HepG2 (cell line): ENCODE measurements at regions not wholly inside any gene's neighbourhood (a gene's known extent, or its start where the extent isn't known, plus 50 kb on each side); places are given as distances from the start of the nearest gene placed in this dataset.
A peak's percentile ranks its signal among the peaks of the same experiment; 100 is the strongest.

ENCODE experiments used
- ATF5 ChIP-seq: sonication (generic); formaldehyde crosslinking; IDR thresholded peaks from 2 replicates; pipeline ENCODE4 v1.4.0; 2020; ENCODE audit warnings: mild to moderate bottlenecking, low read depth, missing genetic modification reagents
- DNMT1 ChIP-seq: sonication (generic); formaldehyde crosslinking; IDR thresholded peaks from 2 replicates; pipeline ENCODE4 v1.5.1; 2020; ENCODE audit warnings: mild to moderate bottlenecking, missing genetic modification reagents
- E2F1 ChIP-seq: sonication (generic); formaldehyde crosslinking; IDR thresholded peaks from 2 replicates; pipeline ENCODE4 v1.5.0; 2020; ENCODE audit warnings: missing genetic modification reagents
- ELF4 ChIP-seq: sonication (generic); formaldehyde crosslinking; IDR thresholded peaks from 2 replicates; pipeline ENCODE4 v1.5.0; 2020; ENCODE audit warnings: missing genetic modification reagents, mild to moderate bottlenecking, moderate library complexity, borderline replicate concordance
- FOXK1 ChIP-seq: sonication (generic); formaldehyde crosslinking; IDR thresholded peaks from 2 replicates; pipeline ENCODE4 v1.4.0; 2020; ENCODE audit warnings: low read depth, missing genetic modification reagents, borderline replicate concordance
- FOXP1 ChIP-seq, 2 experiments: fragments of 450-650 bp in 1 of 2; IDR thresholded peaks; 2 replicates each; pipeline ENCODE4 v1.6.1; 2017 to 2018; ENCODE audit warnings: antibody characterized with exemption in 1 of 2
- GLI4 ChIP-seq: sonication (generic); formaldehyde crosslinking; IDR thresholded peaks from 2 replicates; pipeline ENCODE4 v1.5.1; 2020; ENCODE audit warnings: missing genetic modification reagents, mild to moderate bottlenecking, moderate library complexity, borderline replicate concordance
- HBP1 ChIP-seq: IDR thresholded peaks from 2 replicates; pipeline ENCODE4 v1.6.1; 2016; ENCODE audit warnings: low read depth, control low read depth
- HNRNPL ChIP-seq: fragments of 200-400 bp; formaldehyde crosslinking; IDR thresholded peaks from 2 replicates; pipeline ENCODE4 v1.6.1; 2017; ENCODE audit warnings: mild to moderate bottlenecking, low read depth, low read length
- ISX ChIP-seq: sonication (generic); formaldehyde crosslinking; conservative IDR thresholded peaks from 2 replicates; pipeline ENCODE4 v1.5.0; 2020; ENCODE audit warnings: missing genetic modification reagents
- MAFG ChIP-seq: sonication (generic); formaldehyde crosslinking; IDR thresholded peaks from 2 replicates; pipeline ENCODE4 v1.5.1; 2020; ENCODE audit warnings: mild to moderate bottlenecking, missing genetic modification reagents
- MED8 ChIP-seq: sonication (generic); formaldehyde crosslinking; IDR thresholded peaks from 2 replicates; pipeline ENCODE4 v1.8.1; 2023; ENCODE audit warnings: mild to moderate bottlenecking, missing genetic modification reagents; ENCODE audit not compliant: insufficient replicate concordance
- MEIS2 ChIP-seq: sonication (generic); formaldehyde crosslinking; IDR thresholded peaks from 2 replicates; pipeline ENCODE4 v1.9.0; 2021; ENCODE audit warnings: mild to moderate bottlenecking, missing genetic modification reagents
- NFE2L1 ChIP-seq: sonication (generic); formaldehyde crosslinking; IDR thresholded peaks from 2 replicates; pipeline ENCODE4 v1.4.0; 2020; ENCODE audit warnings: missing genetic modification reagents, mild to moderate bottlenecking, borderline replicate concordance
- RELA ChIP-seq: sonication (generic); formaldehyde crosslinking; IDR thresholded peaks from 2 replicates; pipeline ENCODE4 v1.4.0; 2020; ENCODE audit warnings: missing genetic modification reagents
- SAFB2 ChIP-seq: sonication (generic); formaldehyde crosslinking; IDR thresholded peaks from 2 replicates; pipeline ENCODE4 v1.5.1; 2020; ENCODE audit warnings: missing genetic modification reagents, low read depth, mild to moderate bottlenecking, borderline replicate concordance
- SIN3B ChIP-seq: fragments of 150-350 bp; IDR thresholded peaks from 2 replicates; pipeline ENCODE4 v1.6.1; 2014; ENCODE audit warnings: low read length
- SMC3 ChIP-seq: IDR thresholded peaks from 2 replicates; pipeline ENCODE4 v1.6.1; 2011; ENCODE audit warnings: low read length, improper control_type of control experiment
- SOX5 ChIP-seq: IDR thresholded peaks from 2 replicates; pipeline ENCODE4 v1.6.1; 2016; ENCODE audit warnings: borderline replicate concordance
- TEAD2 ChIP-seq: sonication (generic); formaldehyde crosslinking; IDR thresholded peaks from 2 replicates; pipeline ENCODE4 v1.9.0; 2021; ENCODE audit warnings: missing genetic modification reagents
- WIZ ChIP-seq: sonication (generic); formaldehyde crosslinking; IDR thresholded peaks from 2 replicates; pipeline ENCODE4 v1.5.1; 2020; ENCODE audit warnings: mild to moderate bottlenecking, missing genetic modification reagents
- ZBTB20 ChIP-seq: sonication (generic); formaldehyde crosslinking; IDR thresholded peaks from 2 replicates; pipeline ENCODE4 v1.8.1; 2023; ENCODE audit warnings: missing genetic modification reagents, low read depth, mild to moderate bottlenecking, borderline replicate concordance
- ZFP91 ChIP-seq: sonication (generic); formaldehyde crosslinking; IDR thresholded peaks from 2 replicates; pipeline ENCODE4 v1.9.0; 2022; ENCODE audit warnings: missing genetic modification reagents, mild to moderate bottlenecking, borderline replicate concordance
- ZNF12 ChIP-seq: sonication (generic); formaldehyde crosslinking; IDR thresholded peaks from 2 replicates; pipeline ENCODE4 v1.5.0; 2020; ENCODE audit warnings: missing genetic modification reagents
- ZNF337 ChIP-seq: sonication (generic); formaldehyde crosslinking; IDR thresholded peaks from 2 replicates; pipeline ENCODE4 v1.5.1; 2020; ENCODE audit warnings: missing genetic modification reagents, low read depth, mild to moderate bottlenecking, borderline replicate concordance
- ZNF430 ChIP-seq: sonication (generic); formaldehyde crosslinking; IDR thresholded peaks from 2 replicates; pipeline ENCODE4 v1.9.0; 2021; ENCODE audit warnings: mild to moderate bottlenecking, missing genetic modification reagents
- ZNF547 ChIP-seq: sonication (generic); formaldehyde crosslinking; IDR thresholded peaks from 2 replicates; pipeline ENCODE4 v1.5.1; 2020; ENCODE audit warnings: mild to moderate bottlenecking, missing genetic modification reagents
- ZNF775 ChIP-seq: sonication (generic); formaldehyde crosslinking; IDR thresholded peaks from 2 replicates; pipeline ENCODE4 v1.4.0; 2020; ENCODE audit warnings: missing genetic modification reagents, mild to moderate bottlenecking, moderate library complexity, borderline replicate concordance
- ZSCAN29 ChIP-seq: sonication (generic); formaldehyde crosslinking; conservative IDR thresholded peaks from 2 replicates; pipeline ENCODE4 v1.4.0; 2020; ENCODE audit warnings: mild to moderate bottlenecking, missing genetic modification reagents

GRCh38 chr5:96199713-96200183 is 233.3 kb downstream of the PCSK1 start (continued):
- TF ChIP-seq ZNF775 (CRISPR knock-in tag) (no peak), TEAD2 (CRISPR knock-in tag) (no peak), FOXP1 (IDR thresholded peaks at IDR 0.05) (no peak), FOXP1 (CRISPR knock-in tag; IDR thresholded peaks at IDR 0.05) (peak; percentile 57; the same call in 1 of the 2 replicates), E2F1 (CRISPR knock-in tag) (no peak), HNRNPL (0 out of 2 replicates have a peak, but pooled peaks have one; percentile 24), SIN3B (no peak), ZNF430 (CRISPR knock-in tag) (no peak), MEIS2 (CRISPR knock-in tag) (no peak), SOX5 (CRISPR knock-in tag) (peak; percentile 95), MED8 (CRISPR knock-in tag) (no peak), ELF4 (CRISPR knock-in tag) (no peak), ZBTB20 (CRISPR knock-in tag) (no peak), ZNF12 (CRISPR knock-in tag) (no peak), GLI4 (CRISPR knock-in tag) (no peak), ISX (CRISPR knock-in tag) (no peak), WIZ (CRISPR knock-in tag) (no peak), NFE2L1 (CRISPR knock-in tag) (no peak), RELA (CRISPR knock-in tag) (no peak), HBP1 (CRISPR knock-in tag) (no peak), DNMT1 (CRISPR knock-in tag) (no peak), ZFP91 (CRISPR knock-in tag) (no peak), SAFB2 (CRISPR knock-in tag) (no peak), ATF5 (CRISPR knock-in tag) (no peak), ZNF547 (no peak), SMC3 (peak; percentile 31; the same call in 1 of the 2 replicates), ZNF337 (CRISPR knock-in tag) (no peak), FOXK1 (CRISPR knock-in tag) (0 out of 2 replicates have a peak, but pooled peaks have one; percentile 9), MAFG (CRISPR knock-in tag) (no peak), ZSCAN29 (no peak)
